HepG2 (cell line): ENCODE measurements at regions not wholly inside any gene's neighbourhood (a gene's known extent, or its start where the extent isn't known, plus 50 kb on each side); places are given as distances from the start of the nearest gene placed in this dataset.

Source experiments
- ATAC-seq: fragments of 200-7000 bp; cut with Tn5 transposase; 3 replicates; pipeline ENCODE4 v1.9.1; 2020; ENCODE audit warnings: mild to moderate bottlenecking, moderate library complexity
- BruUV-seq: library from RNA; stranded (reverse); fragments of 400-500 nt; replicated peaks from 2 replicates; lab custom pipeline; 2021; lab: Mats Ljungman, UMichigan
- CTCF ChIA-PET: fragments of 300-600 bp; formaldehyde crosslinking; extraction: SDS; loops from one replicate; lab custom pipeline; 2021; ENCODE audit warnings: low total read pairs, inconsistent platforms, low intra/inter-chr PET ratio; lab: Yijun Ruan, JAX
- POLR2A ChIA-PET: fragments of 350-600 bp; sonication (Branson Sonifier 250); formaldehyde crosslinking; loops from one replicate; lab custom pipeline; 2020; ENCODE audit warnings: antibody characterized with exemption, inconsistent platforms; lab: Yijun Ruan, JAX
- DNase-seq: peaks from one replicate; pipeline ENCODE4 v3.0.0-alpha.2; 2015; ENCODE audit warnings: low spot score
- FAIRE-seq: peaks from 3 replicates; lab custom pipeline; 2011; peaks lifted over from hg19 to GRCh38; lab: Jason Lieb, UNC
- H2AFZ ChIP-seq: one replicate; pipeline ENCODE4 v1.6.1; 2011; ENCODE audit warnings: low read length, inconsistent platforms
- H3K27ac ChIP-seq: fragments of 300-600 bp; 3 replicates; pipeline ENCODE4 v1.8.0; 2011; ENCODE audit warnings: mixed run types, mild to moderate bottlenecking, mixed read lengths, low read length, inconsistent platforms; ENCODE audit not compliant: insufficient read depth; ENCODE audit errors: extremely low read length
- H3K27me3 ChIP-seq, 2 experiments: fragments of 200-600 bp in 1 of 2; 2 replicates in 1 of 2; 3 replicates in 1 of 2; pipeline versions ENCODE4 v1.6.0 to v1.8.0; 2011; ENCODE audit warnings: low read length in 2 of 2, mild to moderate bottlenecking in 2 of 2, moderate library complexity in 2 of 2, inconsistent platforms in 1 of 2; ENCODE audit not compliant: insufficient read depth in 2 of 2, control insufficient read depth in 1 of 2
- H3K36me3 ChIP-seq, 2 experiments: fragments of 200-600 bp in 1 of 2; replicated peaks in 1 of 2; 2 replicates in 1 of 2; 3 replicates in 1 of 2; pipeline versions ENCODE4 v1.5.1 to v1.8.0; 2011; ENCODE audit warnings: low read length in 2 of 2, inconsistent platforms in 1 of 2; ENCODE audit not compliant: insufficient read depth in 2 of 2, control insufficient read depth in 1 of 2
- H3K4me1 ChIP-seq: 2 replicates; pipeline ENCODE4 v1.5.1; 2012; ENCODE audit warnings: low read length, inconsistent platforms; ENCODE audit not compliant: insufficient read depth
- H3K4me2 ChIP-seq: 2 replicates; pipeline ENCODE4 v1.6.0; 2011; ENCODE audit warnings: low read depth, low read length, inconsistent platforms
- H3K4me3 ChIP-seq, 3 experiments: fragments of 200-600 bp in 1 of 3; sonication (generic), shearing (Covaris generic) in 1 of 3; replicated peaks in 1 of 3; 2 replicates each; pipeline ENCODE4 v1.5.1; 2011 to 2016; ENCODE audit warnings: low read length in 3 of 3, inconsistent platforms in 2 of 3, low read depth in 2 of 3, mild to moderate bottlenecking in 2 of 3, control low read depth in 1 of 3, mixed read lengths in 1 of 3; ENCODE audit not compliant: insufficient read depth in 1 of 3
- H3K79me2 ChIP-seq: one replicate; pipeline ENCODE4 v1.6.1; 2011; ENCODE audit warnings: low read length, inconsistent platforms; ENCODE audit not compliant: insufficient read depth
- H3K9ac ChIP-seq: 2 replicates; pipeline ENCODE4 v1.6.0; 2011; ENCODE audit warnings: mild to moderate bottlenecking, low read depth, low read length, inconsistent platforms; ENCODE audit not compliant: insufficient read depth
- H3K9me3 ChIP-seq: 2 replicates; pipeline ENCODE4 v1.5.1; 2012; ENCODE audit warnings: mild to moderate bottlenecking, low read length
- H4K20me1 ChIP-seq: 2 replicates; pipeline ENCODE4 v1.6.0; 2011; ENCODE audit warnings: inconsistent platforms, mild to moderate bottlenecking, low read length, moderate library complexity; ENCODE audit not compliant: insufficient read depth
- DMTF1 ChIP-seq: sonication (generic); formaldehyde crosslinking; IDR thresholded peaks from 2 replicates; pipeline ENCODE4 v1.4.0; 2020; ENCODE audit warnings: mild to moderate bottlenecking, missing genetic modification reagents
- ELF1 ChIP-seq: sonication (generic); formaldehyde crosslinking; IDR thresholded peaks from 2 replicates; pipeline ENCODE4 v1.4.0; 2020; ENCODE audit warnings: missing genetic modification reagents
- FOXC1 ChIP-seq: sonication (generic); formaldehyde crosslinking; IDR thresholded peaks from 2 replicates; pipeline ENCODE4 v1.8.0; 2022; ENCODE audit warnings: mild to moderate bottlenecking, missing genetic modification reagents, borderline replicate concordance
- ISX ChIP-seq: sonication (generic); formaldehyde crosslinking; conservative IDR thresholded peaks from 2 replicates; pipeline ENCODE4 v1.5.0; 2020; ENCODE audit warnings: missing genetic modification reagents
- KLF13 ChIP-seq: sonication (generic); formaldehyde crosslinking; IDR thresholded peaks from 2 replicates; pipeline ENCODE4 v1.4.0; 2020; ENCODE audit warnings: mild to moderate bottlenecking, missing genetic modification reagents
- MXD3 ChIP-seq: IDR thresholded peaks from 2 replicates; pipeline ENCODE4 v1.6.1; 2016; ENCODE audit warnings: mild to moderate bottlenecking, missing biosample characterization, missing genetic modification reagents
- PITX1 ChIP-seq: sonication (generic); formaldehyde crosslinking; IDR thresholded peaks from 2 replicates; pipeline ENCODE4 v1.5.1; 2020; ENCODE audit warnings: mild to moderate bottlenecking, missing genetic modification reagents
- SOX5 ChIP-seq: IDR thresholded peaks from 2 replicates; pipeline ENCODE4 v1.6.1; 2016; ENCODE audit warnings: borderline replicate concordance
- TAF15 ChIP-seq: fragments of 200-400 bp; formaldehyde crosslinking; IDR thresholded peaks from one replicate; pipeline ENCODE4 v1.6.1; 2018; ENCODE audit warnings: mild to moderate bottlenecking, low read depth, low read length; ENCODE audit not compliant: poor library complexity, severe bottlenecking
- TBL1XR1 ChIP-seq: fragments of 150-350 bp; IDR thresholded peaks from 2 replicates; pipeline ENCODE4 v1.6.1; 2014; ENCODE audit warnings: borderline replicate concordance, low read length; ENCODE audit not compliant: partially characterized antibody
- TCF12 ChIP-seq, 2 experiments: fragments of 450-650 bp in 1 of 2; sonication (generic) in 1 of 2; formaldehyde crosslinking in 1 of 2; IDR thresholded peaks; 2 replicates each; pipeline versions ENCODE4 v1.6.1 to v1.8.0; 2017 to 2022; ENCODE audit warnings: antibody characterized with exemption in 1 of 2, mild to moderate bottlenecking in 1 of 2, missing genetic modification reagents in 1 of 2, moderate library complexity in 1 of 2
- TOE1 ChIP-seq: sonication (generic); formaldehyde crosslinking; IDR thresholded peaks from 2 replicates; pipeline ENCODE4 v1.4.0; 2020; ENCODE audit warnings: mild to moderate bottlenecking, missing genetic modification reagents
- ZFP82 ChIP-seq: sonication (generic); formaldehyde crosslinking; IDR thresholded peaks from 2 replicates; pipeline ENCODE4 v1.5.1; 2020; ENCODE audit warnings: mild to moderate bottlenecking, missing genetic modification reagents, borderline replicate concordance
- ZNF207 ChIP-seq: fragments of 450-650 bp; IDR thresholded peaks from 2 replicates; pipeline ENCODE4 v1.6.1; 2016; ENCODE audit warnings: antibody characterized with exemption, borderline replicate concordance
- ZNF670 ChIP-seq: sonication (generic); formaldehyde crosslinking; IDR thresholded peaks from 2 replicates; pipeline ENCODE4 v1.8.0; 2022; ENCODE audit warnings: mild to moderate bottlenecking, missing genetic modification reagents, borderline replicate concordance
- ZNF691 ChIP-seq: sonication (generic); formaldehyde crosslinking; IDR thresholded peaks from 2 replicates; pipeline ENCODE4 v1.4.0; 2020; ENCODE audit warnings: missing genetic modification reagents, low read depth, mild to moderate bottlenecking, borderline replicate concordance
- ZNF724P ChIP-seq: sonication (generic); formaldehyde crosslinking; IDR thresholded peaks from 2 replicates; pipeline ENCODE4 v1.8.0; 2022; ENCODE audit warnings: missing genetic modification reagents, borderline replicate concordance
- ZNF749 ChIP-seq: sonication (generic); formaldehyde crosslinking; IDR thresholded peaks from 2 replicates; pipeline ENCODE4 v1.8.0; 2022; ENCODE audit warnings: mild to moderate bottlenecking, missing genetic modification reagents, moderate library complexity, borderline replicate concordance
- ZSCAN22 ChIP-seq: sonication (generic); formaldehyde crosslinking; IDR thresholded peaks from 2 replicates; pipeline ENCODE4 v1.4.0; 2020; ENCODE audit warnings: mild to moderate bottlenecking, missing genetic modification reagents
- WGBS: methylation state at CpG from one replicate; pipeline ENCODE4 v1.1.6; 2017; ENCODE audit warnings: low lambda C conversion rate; 5-methylcytosine and 5-hydroxymethylcytosine counted together
- in situ Hi-C: cut with HindIII; loops from 2 replicates; pipeline ENCODE4 v1.10.0; 2017; ENCODE audit warnings: low pct_unique_long_range_greater_than_20kb; ENCODE audit not compliant: extremely low pct_ligation_motif_present
- intact Hi-C: fragments of 100-400 bp; cut with micrococcal nuclease; formaldehyde crosslinking; loops from one replicate; pipeline ENCODE4 v1.10.0; 2022; ENCODE audit not compliant: unreplicated experiment
- TF ChIP-seq, protein P1 (sequence below): IDR thresholded peaks from 2 replicates; pipeline ENCODE4 v1.6.1; 2016; ENCODE audit warnings: low read depth, control low read depth

DNA sequence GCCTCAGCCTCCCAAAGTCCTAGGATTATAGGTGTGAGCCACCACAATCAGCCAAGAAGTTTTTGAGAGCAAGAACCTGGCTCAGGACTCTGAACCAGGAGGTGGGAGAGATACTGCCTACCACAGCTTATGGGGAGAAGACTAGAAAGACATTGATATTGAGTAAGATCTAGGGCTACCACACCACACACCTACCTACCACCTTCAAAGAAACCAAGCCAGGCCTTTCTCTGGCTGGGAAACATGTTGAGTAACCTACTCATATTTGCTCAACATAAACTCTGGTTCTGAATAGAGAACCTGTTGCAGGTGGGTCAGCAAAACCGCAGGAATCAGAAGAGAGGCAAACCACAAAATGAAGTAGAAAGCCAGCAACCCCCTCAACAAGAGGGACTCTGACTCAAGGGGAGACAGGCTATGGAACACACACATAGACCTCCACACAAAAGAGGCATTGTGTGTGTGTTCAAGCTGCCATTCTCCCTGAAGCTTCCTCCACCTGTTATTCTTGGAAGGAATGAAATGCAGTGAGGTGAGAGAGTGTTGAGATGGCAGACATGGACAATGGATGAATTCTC lies 1021.9 kb downstream of the NLGN4Y start (continued):
- TF ChIP-seq DMTF1 (CRISPR knock-in tag), result no peak
- TF ChIP-seq ZNF207, result no peak
- TF ChIP-seq ZFP82, result no peak
- TF ChIP-seq FOXC1 (CRISPR knock-in tag), result no peak

DNA sequence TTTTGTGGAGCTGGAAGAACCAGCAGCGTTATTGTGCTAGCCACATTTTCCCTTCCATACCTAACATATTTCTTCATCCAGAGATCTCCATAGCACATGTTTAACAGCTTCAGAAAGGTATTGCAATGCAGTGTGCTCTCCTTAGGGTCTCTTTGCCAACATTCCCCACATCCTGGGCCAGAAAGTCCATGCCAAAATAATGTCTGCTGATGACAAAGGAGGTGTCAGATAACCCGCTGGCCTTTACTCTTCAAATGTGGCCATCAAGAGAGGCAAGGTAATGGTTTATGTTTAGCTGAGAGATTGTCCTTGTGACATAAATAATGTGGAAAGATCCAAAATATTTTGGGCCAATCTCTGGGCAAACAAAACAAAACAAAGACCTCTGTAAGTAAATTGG lies 1027.7 kb downstream of the NLGN4Y start:
- H3K9ac ChIP-seq, result no peak overlapping the region
- in situ Hi-C loops, result no loop called here
- no peaks in the 10 kb centered on the region for H3K79me2 ChIP-seq
- DNase-seq (no peak), ATAC-seq (no peak), FAIRE-seq (no peak)
- BruUV-seq, result no TSS peak
- CTCF ChIA-PET, result no interaction called here
- H3K36me3 ChIP-seq, result no peaks in the 10 kb centered on the region
- H2AFZ ChIP-seq, result no peak overlapping the region
- H3K4me2 ChIP-seq, result no peak overlapping the region
- WGBS, result 31% methylated on average over 2 of the region's 2 CpGs
- no peaks in the 10 kb centered on the region for H3K27me3 ChIP-seq
- H3K4me1 ChIP-seq, result no peaks in the 10 kb centered on the region
- POLR2A ChIA-PET, result no interaction called here
- intact Hi-C loops, result no loop called here
- H3K27ac ChIP-seq, result no peak overlapping the region
- H4K20me1 ChIP-seq, result no peaks in the 10 kb centered on the region
- no peaks in the 10 kb centered on the region for H3K9me3 ChIP-seq
- H3K4me3 ChIP-seq, result no peak overlapping the region
- TF ChIP-seq TBL1XR1, result no peak
- TF ChIP-seq TOE1 (CRISPR knock-in tag), result no peak
- TF ChIP-seq MXD3 (CRISPR knock-in tag), result no peak
- TF ChIP-seq ZNF724P, result no peak
- no peak for TF ChIP-seq SOX5
- no peak for TF ChIP-seq ISX (CRISPR knock-in tag)
- TF ChIP-seq, protein P1, sequence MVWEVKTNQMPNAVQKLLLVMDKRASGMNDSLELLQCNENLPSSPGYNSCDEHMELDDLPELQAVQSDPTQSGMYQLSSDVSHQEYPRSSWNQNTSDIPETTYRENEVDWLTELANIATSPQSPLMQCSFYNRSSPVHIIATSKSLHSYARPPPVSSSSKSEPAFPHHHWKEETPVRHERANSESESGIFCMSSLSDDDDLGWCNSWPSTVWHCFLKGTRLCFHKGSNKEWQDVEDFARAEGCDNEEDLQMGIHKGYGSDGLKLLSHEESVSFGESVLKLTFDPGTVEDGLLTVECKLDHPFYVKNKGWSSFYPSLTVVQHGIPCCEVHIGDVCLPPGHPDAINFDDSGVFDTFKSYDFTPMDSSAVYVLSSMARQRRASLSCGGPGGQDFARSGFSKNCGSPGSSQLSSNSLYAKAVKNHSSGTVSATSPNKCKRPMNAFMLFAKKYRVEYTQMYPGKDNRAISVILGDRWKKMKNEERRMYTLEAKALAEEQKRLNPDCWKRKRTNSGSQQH, result no peak
- no peak for TF ChIP-seq ZNF691 (CRISPR knock-in tag)
- TF ChIP-seq PITX1, result no peak
- no peak for TF ChIP-seq ELF1 (CRISPR knock-in tag)
- no peak for TF ChIP-seq TAF15
- TF ChIP-seq ZSCAN22 (CRISPR knock-in tag), result no peak
- TF ChIP-seq ZNF670 (CRISPR knock-in tag), result no peak
- TF ChIP-seq KLF13 (CRISPR knock-in tag), result no peak
- TF ChIP-seq ZNF749 (CRISPR knock-in tag), result no peak
- TF ChIP-seq TCF12 (IDR thresholded peaks at IDR 0.05), result no peak
- TF ChIP-seq TCF12 (CRISPR knock-in tag; IDR thresholded peaks at IDR 0.05), result no peak
